ENCODE measurements at regions not wholly inside any gene's neighbourhood (a gene's known extent, or its start where the extent isn't known, plus 50 kb on each side); places are given as distances from the start of the nearest gene placed in this dataset.
A peak's percentile ranks its signal among the peaks of the same experiment; 100 is the strongest.

- Histone ChIP-seq H3K4me3 (ENCODE audit: low read length in 2 of 2) (no peak overlapping the region), H3K36me3 (ENCODE audit: control insufficient read depth in 2 of 2, insufficient read depth in 2 of 2, low read length in 1 of 2) (no peaks in the 10 kb centered on the region), H3K27ac (ENCODE audit: low read depth in 1 of 2, low read length in 1 of 2) (no peak overlapping the region), H3K4me1 (ENCODE audit: control insufficient read depth in 2 of 2, insufficient read depth in 2 of 2, low read length in 2 of 2) (peaks cover 0 to 4% of the 10 kb centered on the region in 2 donors), H3K27me3 (ENCODE audit: control insufficient read depth in 2 of 2, insufficient read depth in 1 of 2, low read length in 1 of 2) (no peaks in the 10 kb centered on the region), H3K9me3 (ENCODE audit: control insufficient read depth in 2 of 2, insufficient read depth in 1 of 2, low read length in 1 of 2) (no peaks in the 10 kb centered on the region)
- 83% methylated on average over 1 of the region's 1 CpG for WGBS
- DNase-seq (ENCODE audit: low read depth in 6 of 9, low spot score in 9 of 9), result no peak
Measured at GRCh38 chr2:62319070-62319469, 123.2 kb downstream of the B3GNT2 start.

DNA sequence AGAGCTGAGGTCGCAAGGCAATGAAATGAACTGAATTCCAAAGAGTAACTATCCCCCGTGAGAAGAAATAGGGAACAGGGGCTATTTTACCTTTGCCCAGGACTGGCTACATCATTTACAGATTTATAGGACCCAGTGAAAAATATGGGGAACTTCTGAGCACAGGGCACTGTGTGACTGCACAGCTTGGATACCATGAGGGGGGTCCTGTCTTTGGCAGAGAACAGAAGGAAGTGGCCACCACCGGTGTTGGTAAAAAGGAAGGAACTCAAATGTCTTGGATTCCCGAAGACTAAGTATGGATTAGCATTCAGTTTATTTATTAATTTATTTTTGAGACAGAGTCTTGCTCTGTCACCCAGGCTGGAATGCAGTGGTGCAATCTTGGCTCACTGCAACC, 119.6 kb downstream of the B3GNT2 start:
- no peak overlapping the region for H3K27ac ChIP-seq (ENCODE audit: low read depth in 1 of 2, low read length in 1 of 2)
- H3K9me3 ChIP-seq (ENCODE audit: control insufficient read depth in 2 of 2, insufficient read depth in 1 of 2, low read length in 1 of 2), result no peaks in the 10 kb centered on the region
- H3K4me3 ChIP-seq (ENCODE audit: low read length in 2 of 2), result no peak overlapping the region
- H3K27me3 ChIP-seq (ENCODE audit: control insufficient read depth in 2 of 2, insufficient read depth in 1 of 2, low read length in 1 of 2), result no peaks in the 10 kb centered on the region
- H3K4me1 ChIP-seq (ENCODE audit: control insufficient read depth in 2 of 2, insufficient read depth in 2 of 2, low read length in 2 of 2), result peaks cover 0 to 16% of the 10 kb centered on the region in 2 donors
- H3K36me3 ChIP-seq (ENCODE audit: control insufficient read depth in 2 of 2, insufficient read depth in 2 of 2, low read length in 1 of 2), result no peaks in the 10 kb centered on the region
- 54% methylated on average over 4 of the region's 4 CpGs for WGBS
- no peak for DNase-seq (ENCODE audit: low read depth in 6 of 9, low spot score in 9 of 9)

GRCh38 chr2:62314291-62314690, 118.4 kb downstream of the B3GNT2 start:
- DNase-seq (ENCODE audit: low read depth in 6 of 9, low spot score in 9 of 9), result no peak
- Histone ChIP-seq H3K9me3 (ENCODE audit: control insufficient read depth in 2 of 2, insufficient read depth in 1 of 2, low read length in 1 of 2) (no peaks in the 10 kb centered on the region), H3K4me1 (ENCODE audit: control insufficient read depth in 2 of 2, insufficient read depth in 2 of 2, low read length in 2 of 2) (peaks cover 8 to 27% of the 10 kb centered on the region in 2 donors), H3K36me3 (ENCODE audit: control insufficient read depth in 2 of 2, insufficient read depth in 2 of 2, low read length in 1 of 2) (no peaks in the 10 kb centered on the region), H3K27ac (ENCODE audit: low read depth in 1 of 2, low read length in 1 of 2) (no peak overlapping the region), H3K27me3 (ENCODE audit: control insufficient read depth in 2 of 2, insufficient read depth in 1 of 2, low read length in 1 of 2) (no peaks in the 10 kb centered on the region), H3K4me3 (ENCODE audit: low read length in 2 of 2) (no peak overlapping the region)
- WGBS, result 15% methylated on average over 2 of the region's 2 CpGs

GRCh38 chr2:62313449-62314227, 117.7 kb downstream of the B3GNT2 start:
- DNase-seq (ENCODE audit: low read depth in 6 of 9, low spot score in 9 of 9), result peak in 2 of 9 donors; percentile 25 to 46
- H3K4me1 ChIP-seq (ENCODE audit: control insufficient read depth in 2 of 2, insufficient read depth in 2 of 2, low read length in 2 of 2), result peaks cover 10 to 32% of the 10 kb centered on the region in 2 donors
- 41% methylated on average over 3 of the region's 3 CpGs for WGBS
- H3K27ac ChIP-seq (ENCODE audit: low read depth in 1 of 2, low read length in 1 of 2), result no peak overlapping the region
- H3K4me3 ChIP-seq (ENCODE audit: low read length in 2 of 2), result no peak overlapping the region
- H3K36me3 ChIP-seq (ENCODE audit: control insufficient read depth in 2 of 2, insufficient read depth in 2 of 2, low read length in 1 of 2), result no peaks in the 10 kb centered on the region
- H3K27me3 ChIP-seq (ENCODE audit: control insufficient read depth in 2 of 2, insufficient read depth in 1 of 2, low read length in 1 of 2), result no peaks in the 10 kb centered on the region
- H3K9me3 ChIP-seq (ENCODE audit: control insufficient read depth in 2 of 2, insufficient read depth in 1 of 2, low read length in 1 of 2), result no peaks in the 10 kb centered on the region

GRCh38 chr2:62309465-62310091, 113.7 kb downstream of the B3GNT2 start:
- Histone ChIP-seq H3K9me3 (ENCODE audit: control insufficient read depth in 2 of 2, insufficient read depth in 1 of 2, low read length in 1 of 2) (no peaks in the 10 kb centered on the region), H3K4me1 (ENCODE audit: control insufficient read depth in 2 of 2, insufficient read depth in 2 of 2, low read length in 2 of 2) (peaks cover 24 to 72% of the 10 kb centered on the region in 2 donors), H3K27ac (ENCODE audit: low read depth in 1 of 2, low read length in 1 of 2) (peak overlapping the region in 1 of 2 donors; percentile 76), H3K36me3 (ENCODE audit: control insufficient read depth in 2 of 2, insufficient read depth in 2 of 2, low read length in 1 of 2) (no peaks in the 10 kb centered on the region), H3K4me3 (ENCODE audit: low read length in 2 of 2) (no peak overlapping the region), H3K27me3 (ENCODE audit: control insufficient read depth in 2 of 2, insufficient read depth in 1 of 2, low read length in 1 of 2) (no peaks in the 10 kb centered on the region)
- peak in 4 of 9 donors; percentile 41 to 73 (median 46) for DNase-seq (ENCODE audit: low read depth in 6 of 9, low spot score in 9 of 9)
- 8% methylated on average over 17 of the region's 17 CpGs for WGBS

- no peaks in the 10 kb centered on the region for H3K9me3 ChIP-seq (ENCODE audit: control insufficient read depth in 2 of 2, insufficient read depth in 1 of 2, low read length in 1 of 2)
- H3K4me1 ChIP-seq (ENCODE audit: control insufficient read depth in 2 of 2, insufficient read depth in 2 of 2, low read length in 2 of 2), result peaks cover 29 to 73% of the 10 kb centered on the region in 2 donors
- DNase-seq (ENCODE audit: low read depth in 6 of 9, low spot score in 9 of 9), result no peak
- H3K4me3 ChIP-seq (ENCODE audit: low read length in 2 of 2), result no peak overlapping the region
- no peaks in the 10 kb centered on the region for H3K36me3 ChIP-seq (ENCODE audit: control insufficient read depth in 2 of 2, insufficient read depth in 2 of 2, low read length in 1 of 2)
- 98% methylated on average over 1 of the region's 1 CpG for WGBS
- H3K27ac ChIP-seq (ENCODE audit: low read depth in 1 of 2, low read length in 1 of 2), result no peak overlapping the region
- no peaks in the 10 kb centered on the region for H3K27me3 ChIP-seq (ENCODE audit: control insufficient read depth in 2 of 2, insufficient read depth in 1 of 2, low read length in 1 of 2)
Measured at GRCh38 chr2:62309081-62309464, 113.2 kb downstream of the B3GNT2 start.

DNA sequence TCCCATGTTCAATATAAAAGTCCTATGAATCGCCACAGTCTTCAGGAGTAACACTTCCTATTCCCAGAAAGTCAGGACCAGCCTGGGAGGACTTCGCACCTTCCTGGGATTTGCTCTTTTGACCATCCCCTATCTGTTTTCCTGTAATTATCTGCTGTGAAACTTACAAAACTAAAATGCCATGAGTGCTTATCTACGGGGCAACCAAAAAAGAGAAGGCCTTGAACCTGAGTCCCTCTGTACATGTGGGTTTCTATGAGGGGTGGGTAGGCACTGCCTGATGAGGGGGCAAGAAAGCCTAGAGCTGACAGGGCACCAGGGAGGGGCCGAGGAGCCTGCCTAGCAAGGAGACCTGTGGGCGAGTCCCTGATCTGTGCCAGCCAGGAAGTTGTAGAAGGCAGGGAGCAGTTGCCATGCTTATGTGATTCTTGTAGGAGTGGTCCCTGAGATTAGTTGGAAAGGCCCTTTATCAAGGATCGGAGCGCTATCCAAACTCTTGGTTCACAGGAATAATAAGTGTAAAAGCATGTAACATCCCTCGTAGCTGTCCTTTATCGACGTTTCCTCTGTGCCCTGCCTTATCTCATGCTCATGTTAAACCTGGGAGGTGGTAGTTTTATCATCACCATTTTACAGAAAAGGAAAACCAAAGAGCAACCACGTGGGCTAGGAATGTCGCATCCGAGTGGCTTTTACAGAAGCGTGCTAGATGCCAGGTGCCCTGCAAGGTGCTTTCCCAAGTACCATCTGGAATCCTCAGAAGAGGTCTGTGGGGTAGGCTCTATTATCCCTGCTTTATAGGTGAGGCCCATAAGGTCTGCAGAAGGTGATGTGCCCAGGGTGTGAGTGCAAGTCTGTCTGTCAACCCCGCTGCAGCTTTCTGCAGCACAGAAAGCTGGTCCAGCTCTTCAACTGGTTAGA, 111.8 kb downstream of the B3GNT2 start:
- WGBS, result 87% methylated on average over 15 of the region's 15 CpGs
- peaks cover 0 to 4% of the 10 kb centered on the region in 2 donors for H3K9me3 ChIP-seq (ENCODE audit: control insufficient read depth in 2 of 2, insufficient read depth in 1 of 2, low read length in 1 of 2)
- H3K4me1 ChIP-seq (ENCODE audit: control insufficient read depth in 2 of 2, insufficient read depth in 2 of 2, low read length in 2 of 2), result peaks cover 35 to 74% of the 10 kb centered on the region in 2 donors
- no peaks in the 10 kb centered on the region for H3K27me3 ChIP-seq (ENCODE audit: control insufficient read depth in 2 of 2, insufficient read depth in 1 of 2, low read length in 1 of 2)
- H3K36me3 ChIP-seq (ENCODE audit: control insufficient read depth in 2 of 2, insufficient read depth in 2 of 2, low read length in 1 of 2), result no peaks in the 10 kb centered on the region
- H3K27ac ChIP-seq (ENCODE audit: low read depth in 1 of 2, low read length in 1 of 2), result no peak overlapping the region
- no peak overlapping the region for H3K4me3 ChIP-seq (ENCODE audit: low read length in 2 of 2)
- DNase-seq (ENCODE audit: low read depth in 6 of 9, low spot score in 9 of 9), result no peak

- Histone ChIP-seq H3K27me3 (ENCODE audit: control insufficient read depth in 2 of 2, insufficient read depth in 1 of 2, low read length in 1 of 2) (no peaks in the 10 kb centered on the region), H3K27ac (ENCODE audit: low read depth in 1 of 2, low read length in 1 of 2) (peak overlapping the region in 1 of 2 donors; percentile 62), H3K9me3 (ENCODE audit: control insufficient read depth in 2 of 2, insufficient read depth in 1 of 2, low read length in 1 of 2) (peaks cover 0 to 4% of the 10 kb centered on the region in 2 donors), H3K4me1 (ENCODE audit: control insufficient read depth in 2 of 2, insufficient read depth in 2 of 2, low read length in 2 of 2) (peaks cover 35 to 77% of the 10 kb centered on the region in 2 donors), H3K36me3 (ENCODE audit: control insufficient read depth in 2 of 2, insufficient read depth in 2 of 2, low read length in 1 of 2) (no peaks in the 10 kb centered on the region), H3K4me3 (ENCODE audit: low read length in 2 of 2) (no peak overlapping the region)
- WGBS, result 59% methylated on average over 7 of the region's 7 CpGs
- DNase-seq (ENCODE audit: low read depth in 6 of 9, low spot score in 9 of 9), result peak in 1 of 9 donors; percentile 47
Measured at GRCh38 chr2:62306751-62307468, 111.0 kb downstream of the B3GNT2 start.

All from thymus (tissue), 11 donors.